B cell (primary cell): ENCODE measurements at regions not wholly inside any gene's neighbourhood (a gene's known extent, or its start where the extent isn't known, plus 50 kb on each side); places are given as distances from the start of the nearest gene placed in this dataset.

Experiments used
- EZH2 ChIP-seq: IDR thresholded peaks from 2 replicates; pipeline ENCODE4 v1.6.1; 2012; ENCODE audit warnings: borderline replicate concordance, low read depth, mild to moderate bottlenecking, moderate library complexity, low read length; ENCODE audit not compliant: insufficient read depth, poor library complexity, severe bottlenecking
- TF ChIP-seq, protein P1 (sequence below): fragments of 200-600 bp; IDR thresholded peaks from one replicate; pipeline ENCODE4 v1.8.0; 2022; ENCODE audit warnings: antibody characterized with exemption, mild to moderate bottlenecking

DNA sequence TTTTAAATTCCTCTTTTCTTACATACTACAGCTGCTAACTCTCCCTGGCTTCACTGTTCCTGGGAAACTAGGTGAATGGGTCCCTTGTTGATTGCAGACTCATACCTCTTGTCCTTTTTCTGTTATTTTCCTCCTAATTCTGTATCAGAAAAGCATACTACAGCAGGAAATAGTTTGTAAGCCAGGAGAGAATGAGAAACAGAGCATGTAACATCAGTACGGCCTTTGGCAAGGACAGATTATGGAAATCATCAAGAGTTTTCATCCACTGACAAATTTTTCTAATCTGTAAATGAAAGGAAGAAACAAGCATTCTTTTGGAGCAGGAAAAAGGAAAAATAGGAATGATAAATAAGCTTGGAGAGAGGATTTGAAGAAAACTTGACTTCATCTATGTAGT, 239.2 kb downstream of the ANTXR2 start:
- TF ChIP-seq, protein P1, sequence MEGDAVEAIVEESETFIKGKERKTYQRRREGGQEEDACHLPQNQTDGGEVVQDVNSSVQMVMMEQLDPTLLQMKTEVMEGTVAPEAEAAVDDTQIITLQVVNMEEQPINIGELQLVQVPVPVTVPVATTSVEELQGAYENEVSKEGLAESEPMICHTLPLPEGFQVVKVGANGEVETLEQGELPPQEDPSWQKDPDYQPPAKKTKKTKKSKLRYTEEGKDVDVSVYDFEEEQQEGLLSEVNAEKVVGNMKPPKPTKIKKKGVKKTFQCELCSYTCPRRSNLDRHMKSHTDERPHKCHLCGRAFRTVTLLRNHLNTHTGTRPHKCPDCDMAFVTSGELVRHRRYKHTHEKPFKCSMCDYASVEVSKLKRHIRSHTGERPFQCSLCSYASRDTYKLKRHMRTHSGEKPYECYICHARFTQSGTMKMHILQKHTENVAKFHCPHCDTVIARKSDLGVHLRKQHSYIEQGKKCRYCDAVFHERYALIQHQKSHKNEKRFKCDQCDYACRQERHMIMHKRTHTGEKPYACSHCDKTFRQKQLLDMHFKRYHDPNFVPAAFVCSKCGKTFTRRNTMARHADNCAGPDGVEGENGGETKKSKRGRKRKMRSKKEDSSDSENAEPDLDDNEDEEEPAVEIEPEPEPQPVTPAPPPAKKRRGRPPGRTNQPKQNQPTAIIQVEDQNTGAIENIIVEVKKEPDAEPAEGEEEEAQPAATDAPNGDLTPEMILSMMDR = no peak
- TF ChIP-seq EZH2 = no peak
